ENCODE measurements at regions not wholly inside any gene's neighbourhood (a gene's known extent, or its start where the extent isn't known, plus 50 kb on each side); places are given as distances from the start of the nearest gene placed in this dataset.

DNA sequence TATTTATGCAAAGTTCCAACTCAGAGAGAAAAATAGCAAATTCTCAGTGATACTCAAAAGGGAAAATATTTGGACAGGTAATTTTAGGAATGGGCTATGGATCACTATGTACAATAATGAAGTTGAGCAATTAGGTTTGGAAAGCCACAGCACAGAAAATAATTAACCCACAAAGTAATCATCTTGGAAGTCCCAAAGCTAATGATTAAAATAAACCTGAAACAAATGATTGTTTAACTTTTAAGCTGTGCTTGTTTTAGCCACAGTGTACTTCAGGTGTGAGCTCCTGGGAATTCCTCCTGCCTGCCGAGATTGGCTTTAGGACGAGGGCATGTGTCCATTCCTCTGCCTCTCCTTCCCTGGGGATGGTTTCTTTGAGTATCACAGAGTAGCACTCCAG is 403.9 kb downstream of the ZSWIM6 start:
- H3K4me3 ChIP-seq (ENCODE audit: low read depth in 1 of 3, low read length in 3 of 3) = no peak overlapping the region
- peaks cover 0 to 6% (median 0%) of the 10 kb centered on the region in 3 donors for H3K27me3 ChIP-seq (ENCODE audit: control insufficient read depth in 3 of 3, insufficient read depth in 3 of 3, low read length in 3 of 3)
- H3K4me1 ChIP-seq (ENCODE audit: control insufficient read depth in 3 of 3, insufficient read depth in 2 of 3, low read depth in 1 of 3, low read length in 2 of 3) = peaks cover 0 to 9% (median 0%) of the 10 kb centered on the region in 3 donors
- H3K27ac ChIP-seq (ENCODE audit: low read depth in 1 of 3, low read length in 2 of 3) = no peak overlapping the region
- FAIRE-seq (no peak), DNase-seq (no peak)
- H3K9me3 ChIP-seq (ENCODE audit: control insufficient read depth in 2 of 2, insufficient read depth in 1 of 2, low read depth in 1 of 2, low read length in 1 of 2) = no peaks in the 10 kb centered on the region
- no peaks in the 10 kb centered on the region for H3K36me3 ChIP-seq (ENCODE audit: control insufficient read depth in 3 of 3, insufficient read depth in 2 of 3, low read depth in 1 of 3, low read length in 3 of 3)
- WGBS, 3 donors = 35 to 65% (median 48%) methylated on average over 2 of the region's 2 CpGs

GRCh38 chr5:61737301-61737963 is 405.4 kb downstream of the ZSWIM6 start:
- FAIRE-seq = no peak

GRCh38 chr5:61737964-61738340 is 405.9 kb downstream of the ZSWIM6 start:
- FAIRE-seq = no peak

More at GRCh38 chr5:61737301-61737963, 405.4 kb downstream of the ZSWIM6 start:
- H3K36me3 ChIP-seq (ENCODE audit: control insufficient read depth in 3 of 3, insufficient read depth in 2 of 3, low read depth in 1 of 3, low read length in 3 of 3) = no peaks in the 10 kb centered on the region
- no peaks in the 10 kb centered on the region for H3K9me3 ChIP-seq (ENCODE audit: control insufficient read depth in 2 of 2, insufficient read depth in 1 of 2, low read depth in 1 of 2, low read length in 1 of 2)
- H3K4me3 ChIP-seq (ENCODE audit: low read depth in 1 of 3, low read length in 3 of 3) = no peak overlapping the region
- H3K27ac ChIP-seq (ENCODE audit: low read depth in 1 of 3, low read length in 2 of 3) = no peak overlapping the region
- WGBS, 3 donors = 87 to 93% (median 90%) methylated on average over 15 of the region's 15 CpGs
- no peak for DNase-seq
- H3K27me3 ChIP-seq (ENCODE audit: control insufficient read depth in 3 of 3, insufficient read depth in 3 of 3, low read length in 3 of 3) = peaks cover 0 to 4% (median 0%) of the 10 kb centered on the region in 3 donors
- peaks cover 0 to 9% (median 0%) of the 10 kb centered on the region in 3 donors for H3K4me1 ChIP-seq (ENCODE audit: control insufficient read depth in 3 of 3, insufficient read depth in 2 of 3, low read depth in 1 of 3, low read length in 2 of 3)

DNA sequence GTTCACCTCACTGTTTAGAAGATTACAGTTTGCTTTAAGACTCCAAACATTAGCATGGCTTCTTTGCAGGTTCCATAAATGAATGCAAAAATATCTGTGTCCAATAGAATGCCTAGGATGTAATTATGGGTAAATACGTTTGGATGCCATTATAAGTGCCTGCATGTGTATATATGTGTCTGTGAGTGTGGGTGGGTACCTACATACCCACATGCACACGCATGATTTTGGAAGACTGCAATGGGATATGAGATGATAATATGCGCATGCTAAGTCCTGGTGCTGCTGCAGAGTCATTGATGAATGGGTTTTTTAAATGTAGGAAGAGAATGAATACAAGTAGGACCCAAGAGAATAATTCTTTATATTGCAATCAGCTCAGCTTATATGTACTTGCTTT is 406.4 kb downstream of the ZSWIM6 start:
- Histone ChIP-seq H3K27me3 (ENCODE audit: control insufficient read depth in 3 of 3, insufficient read depth in 3 of 3, low read length in 3 of 3) (no peaks in the 10 kb centered on the region), H3K4me1 (ENCODE audit: control insufficient read depth in 3 of 3, insufficient read depth in 2 of 3, low read depth in 1 of 3, low read length in 2 of 3) (peaks cover 0 to 9% (median 0%) of the 10 kb centered on the region in 3 donors), H3K4me3 (ENCODE audit: low read depth in 1 of 3, low read length in 3 of 3) (no peak overlapping the region), H3K27ac (ENCODE audit: low read depth in 1 of 3, low read length in 2 of 3) (no peak overlapping the region), H3K9me3 (ENCODE audit: control insufficient read depth in 2 of 2, insufficient read depth in 1 of 2, low read depth in 1 of 2, low read length in 1 of 2) (no peaks in the 10 kb centered on the region), H3K36me3 (ENCODE audit: control insufficient read depth in 3 of 3, insufficient read depth in 2 of 3, low read depth in 1 of 3, low read length in 3 of 3) (no peaks in the 10 kb centered on the region)
- 85 to 92% (median 89%) methylated on average over 3 of the region's 3 CpGs for WGBS, 3 donors
- DNase-seq = no peak
- FAIRE-seq = no peak

More at GRCh38 chr5:61737964-61738340, 405.9 kb downstream of the ZSWIM6 start:
- H3K27ac ChIP-seq (ENCODE audit: low read depth in 1 of 3, low read length in 2 of 3) = no peak overlapping the region
- no peaks in the 10 kb centered on the region for H3K9me3 ChIP-seq (ENCODE audit: control insufficient read depth in 2 of 2, insufficient read depth in 1 of 2, low read depth in 1 of 2, low read length in 1 of 2)
- peaks cover 0 to 9% (median 0%) of the 10 kb centered on the region in 3 donors for H3K4me1 ChIP-seq (ENCODE audit: control insufficient read depth in 3 of 3, insufficient read depth in 2 of 3, low read depth in 1 of 3, low read length in 2 of 3)
- 91 to 99% (median 93%) methylated on average over 4 of the region's 4 CpGs for WGBS, 3 donors
- H3K36me3 ChIP-seq (ENCODE audit: control insufficient read depth in 3 of 3, insufficient read depth in 2 of 3, low read depth in 1 of 3, low read length in 3 of 3) = no peaks in the 10 kb centered on the region
- no peak overlapping the region for H3K4me3 ChIP-seq (ENCODE audit: low read depth in 1 of 3, low read length in 3 of 3)
- H3K27me3 ChIP-seq (ENCODE audit: control insufficient read depth in 3 of 3, insufficient read depth in 3 of 3, low read length in 3 of 3) = no peaks in the 10 kb centered on the region
- DNase-seq = no peak

DNA sequence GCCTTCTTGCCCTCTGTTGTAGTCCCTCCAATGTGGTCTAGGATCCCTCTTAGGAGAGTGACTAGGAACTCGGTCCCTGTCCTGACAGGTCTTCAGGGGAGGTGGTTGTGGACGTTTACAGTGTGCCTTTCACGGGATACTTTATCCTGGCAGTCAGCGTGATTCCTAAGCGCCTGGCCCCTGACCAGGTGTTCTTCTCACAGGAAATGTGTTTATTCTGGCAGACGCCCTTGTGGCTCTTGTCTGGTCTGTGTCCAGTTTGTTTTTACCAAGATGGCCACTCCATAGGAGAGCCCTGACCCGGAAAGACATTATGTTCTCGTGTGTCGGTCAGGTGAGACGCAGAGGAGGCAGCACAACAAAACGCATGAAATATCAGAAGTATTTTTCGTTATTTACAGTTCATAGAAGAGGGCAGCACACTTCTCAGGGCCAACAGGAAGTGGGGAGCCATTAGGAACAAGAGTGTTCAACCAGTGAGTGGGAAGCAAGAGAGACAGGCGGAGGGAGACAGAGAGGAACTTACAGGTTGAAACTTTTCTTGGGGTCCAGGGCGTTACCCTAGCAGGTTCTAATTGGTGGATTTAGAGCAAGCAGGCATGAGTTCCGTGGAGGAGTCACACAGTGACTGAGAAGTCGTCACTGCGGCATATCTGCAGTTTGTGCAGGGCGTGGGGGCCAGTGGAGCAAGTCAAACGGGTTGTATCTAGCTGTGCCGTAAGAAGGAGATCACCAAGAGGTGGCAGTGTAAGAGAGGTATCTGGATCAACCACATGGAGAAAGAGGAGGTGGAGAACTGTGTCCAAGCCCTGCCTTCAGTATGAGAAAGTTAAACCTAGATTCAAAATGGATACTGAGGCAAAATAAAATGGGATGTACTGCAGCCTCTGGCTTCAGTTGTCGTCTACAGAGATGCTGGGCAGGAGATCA is 412.9 kb downstream of the ZSWIM6 start:
- H3K4me3 ChIP-seq (ENCODE audit: low read depth in 1 of 3, low read length in 3 of 3) = no peak overlapping the region
- H3K36me3 ChIP-seq (ENCODE audit: control insufficient read depth in 3 of 3, insufficient read depth in 2 of 3, low read depth in 1 of 3, low read length in 3 of 3) = no peaks in the 10 kb centered on the region
- no peaks in the 10 kb centered on the region for H3K9me3 ChIP-seq (ENCODE audit: control insufficient read depth in 2 of 2, insufficient read depth in 1 of 2, low read depth in 1 of 2, low read length in 1 of 2)
- WGBS, 3 donors = 62 to 78% (median 62%) methylated on average over 21 of the region's 21 CpGs
- no peaks in the 10 kb centered on the region for H3K27me3 ChIP-seq (ENCODE audit: control insufficient read depth in 3 of 3, insufficient read depth in 3 of 3, low read length in 3 of 3)
- no peaks in the 10 kb centered on the region for H3K4me1 ChIP-seq (ENCODE audit: control insufficient read depth in 3 of 3, insufficient read depth in 2 of 3, low read depth in 1 of 3, low read length in 2 of 3)
- no peak overlapping the region for H3K27ac ChIP-seq (ENCODE audit: low read depth in 1 of 3, low read length in 2 of 3)
- FAIRE-seq (no peak), DNase-seq (peak; percentile 33 to 61)

GRCh38 chr5:61746831-61747575 is 414.9 kb downstream of the ZSWIM6 start:
- Histone ChIP-seq H3K36me3 (ENCODE audit: control insufficient read depth in 3 of 3, insufficient read depth in 2 of 3, low read depth in 1 of 3, low read length in 3 of 3) (no peaks in the 10 kb centered on the region), H3K27ac (ENCODE audit: low read depth in 1 of 3, low read length in 2 of 3) (no peak overlapping the region), H3K4me3 (ENCODE audit: low read depth in 1 of 3, low read length in 3 of 3) (no peak overlapping the region), H3K4me1 (ENCODE audit: control insufficient read depth in 3 of 3, insufficient read depth in 2 of 3, low read depth in 1 of 3, low read length in 2 of 3) (no peaks in the 10 kb centered on the region), H3K27me3 (ENCODE audit: control insufficient read depth in 3 of 3, insufficient read depth in 3 of 3, low read length in 3 of 3) (no peaks in the 10 kb centered on the region), H3K9me3 (ENCODE audit: control insufficient read depth in 2 of 2, insufficient read depth in 1 of 2, low read depth in 1 of 2, low read length in 1 of 2) (no peaks in the 10 kb centered on the region)
- WGBS, 3 donors = 87 to 89% (median 89%) methylated on average over 7 of the region's 7 CpGs
- no peak for DNase-seq
- no peak for FAIRE-seq

GRCh38 chr5:61748121-61748520 is 416.1 kb downstream of the ZSWIM6 start:
- no peak for FAIRE-seq

GRCh38 chr5:61748651-61749050 is 416.6 kb downstream of the ZSWIM6 start:
- Histone ChIP-seq H3K9me3 (ENCODE audit: control insufficient read depth in 2 of 2, insufficient read depth in 1 of 2, low read depth in 1 of 2, low read length in 1 of 2) (no peaks in the 10 kb centered on the region), H3K36me3 (ENCODE audit: control insufficient read depth in 3 of 3, insufficient read depth in 2 of 3, low read depth in 1 of 3, low read length in 3 of 3) (no peaks in the 10 kb centered on the region), H3K27ac (ENCODE audit: low read depth in 1 of 3, low read length in 2 of 3) (no peak overlapping the region), H3K4me3 (ENCODE audit: low read depth in 1 of 3, low read length in 3 of 3) (no peak overlapping the region), H3K27me3 (ENCODE audit: control insufficient read depth in 3 of 3, insufficient read depth in 3 of 3, low read length in 3 of 3) (no peaks in the 10 kb centered on the region), H3K4me1 (ENCODE audit: control insufficient read depth in 3 of 3, insufficient read depth in 2 of 3, low read depth in 1 of 3, low read length in 2 of 3) (no peaks in the 10 kb centered on the region)
- 92 to 97% (median 97%) methylated on average over 1 of the region's 1 CpG for WGBS, 3 donors
- FAIRE-seq = no peak
- no peak for DNase-seq

More at GRCh38 chr5:61748121-61748520, 416.1 kb downstream of the ZSWIM6 start:
- Histone ChIP-seq H3K27me3 (ENCODE audit: control insufficient read depth in 3 of 3, insufficient read depth in 3 of 3, low read length in 3 of 3) (no peaks in the 10 kb centered on the region), H3K4me1 (ENCODE audit: control insufficient read depth in 3 of 3, insufficient read depth in 2 of 3, low read depth in 1 of 3, low read length in 2 of 3) (no peaks in the 10 kb centered on the region), H3K9me3 (ENCODE audit: control insufficient read depth in 2 of 2, insufficient read depth in 1 of 2, low read depth in 1 of 2, low read length in 1 of 2) (no peaks in the 10 kb centered on the region), H3K4me3 (ENCODE audit: low read depth in 1 of 3, low read length in 3 of 3) (no peak overlapping the region), H3K36me3 (ENCODE audit: control insufficient read depth in 3 of 3, insufficient read depth in 2 of 3, low read depth in 1 of 3, low read length in 3 of 3) (no peaks in the 10 kb centered on the region), H3K27ac (ENCODE audit: low read depth in 1 of 3, low read length in 2 of 3) (no peak overlapping the region)
- DNase-seq = no peak
- 89 to 98% (median 94%) methylated on average over 7 of the region's 7 CpGs for WGBS, 3 donors

All from small intestine (tissue), 7 donors.